IMR-90 (cell line): ENCODE measurements at regions not wholly inside any gene's neighbourhood (a gene's known extent, or its start where the extent isn't known, plus 50 kb on each side); places are given as distances from the start of the nearest gene placed in this dataset.

Experiments
- ATAC-seq: fragments of 200-7000 bp; cut with Tn5 transposase; 2 replicates; pipeline ENCODE4 v1.9.1; 2020; ENCODE audit warnings: low read depth, mild to moderate bottlenecking, moderate library complexity
- BruUV-seq: library from RNA; stranded (reverse); fragments of 400-500 nt; replicated peaks from 2 replicates; lab custom pipeline; 2021; lab: Mats Ljungman, UMichigan
- CTCF ChIA-PET: fragments of 300-600 bp; formaldehyde crosslinking; extraction: SDS; loops from one replicate; lab custom pipeline; 2021; ENCODE audit warnings: antibody characterized with exemption; lab: Yijun Ruan, JAX
- POLR2A ChIA-PET: fragments of 300-600 bp; sonication (Branson Sonifier 250); formaldehyde crosslinking; loops from one replicate; lab custom pipeline; 2022; ENCODE audit warnings: antibody characterized with exemption; ENCODE audit not compliant: unreplicated experiment; lab: Charles Lee
- DNase-seq: peaks from one replicate; pipeline ENCODE4 v3.0.0; 2013
- H2AFZ ChIP-seq: replicated peaks from 2 replicates; pipeline ENCODE3; 2013; ENCODE audit warnings: low read length, mild to moderate bottlenecking; ENCODE audit not compliant: poor library complexity
- H2AK5ac ChIP-seq: 2 replicates; pipeline ENCODE4 v1.6.1; 2013; ENCODE audit warnings: low read depth, low read length, inconsistent platforms
- H2AK9ac ChIP-seq: replicated peaks from 2 replicates; pipeline ENCODE3; 2013; ENCODE audit warnings: mild to moderate bottlenecking, low read depth, low read length, moderate library complexity; ENCODE audit not compliant: poor library complexity
- H2BK120ac ChIP-seq: 2 replicates; pipeline ENCODE4 v1.6.1; 2013; ENCODE audit warnings: low read depth, low read length, inconsistent platforms
- H2BK15ac ChIP-seq: 3 replicates; pipeline ENCODE4 v1.6.1; 2013; ENCODE audit warnings: low read depth, low read length, inconsistent platforms
- H2BK20ac ChIP-seq: 2 replicates; pipeline ENCODE4 v1.6.1; 2013; ENCODE audit warnings: low read depth, mild to moderate bottlenecking, inconsistent platforms, low read length, moderate library complexity
- H2BK5ac ChIP-seq: 2 replicates; pipeline ENCODE4 v1.6.1; 2013; ENCODE audit warnings: mild to moderate bottlenecking, low read depth, low read length, inconsistent platforms; ENCODE audit not compliant: poor library complexity, severe bottlenecking
- H3K14ac ChIP-seq: replicated peaks from 2 replicates; pipeline ENCODE4 v1.6.1; 2013; ENCODE audit warnings: low read depth, low read length, inconsistent platforms
- H3K18ac ChIP-seq: 2 replicates; pipeline ENCODE4 v1.6.1; 2013; ENCODE audit warnings: low read depth, low read length, control low read depth
- H3K23ac ChIP-seq: 2 replicates; pipeline ENCODE4 v1.6.1; 2013; ENCODE audit warnings: low read depth, low read length, inconsistent platforms
- H3K27ac ChIP-seq: 2 replicates; pipeline ENCODE4 v1.5.1; 2013; ENCODE audit warnings: mild to moderate bottlenecking, control low read depth, low read length; ENCODE audit not compliant: insufficient read depth
- H3K27me3 ChIP-seq: 2 replicates; pipeline ENCODE4 v1.6.1; 2013; ENCODE audit warnings: low read length; ENCODE audit not compliant: control insufficient read depth, insufficient read depth
- H3K36me3 ChIP-seq: 2 replicates; pipeline ENCODE4 v1.6.1; 2013; ENCODE audit warnings: low read length, mixed read lengths; ENCODE audit not compliant: control insufficient read depth, insufficient read depth
- H3K4ac ChIP-seq: 2 replicates; pipeline ENCODE4 v1.6.1; 2013; ENCODE audit warnings: low read depth, low read length, inconsistent platforms
- H3K4me1 ChIP-seq: 2 replicates; pipeline ENCODE4 v1.6.1; 2013; ENCODE audit warnings: low read length, mixed read lengths; ENCODE audit not compliant: control insufficient read depth, insufficient read depth
- H3K4me2 ChIP-seq: 2 replicates; pipeline ENCODE4 v1.6.1; 2013; ENCODE audit warnings: low read depth, mild to moderate bottlenecking, control low read depth, low read length, moderate library complexity
- H3K4me3 ChIP-seq: 2 replicates; pipeline ENCODE4 v1.5.1; 2013; ENCODE audit warnings: low read depth, mild to moderate bottlenecking, control low read depth, low read length, moderate library complexity; ENCODE audit not compliant: insufficient read depth
- H3K56ac ChIP-seq: 2 replicates; pipeline ENCODE4 v1.6.1; 2013; ENCODE audit warnings: low read length, inconsistent platforms; ENCODE audit not compliant: insufficient read depth; ENCODE audit errors: extremely low read depth
- H3K79me1 ChIP-seq, 2 experiments: 2 replicates each; pipeline ENCODE4 v1.6.1; 2013; ENCODE audit warnings: low read length in 2 of 2, inconsistent platforms in 1 of 2, low read depth in 1 of 2
- H3K9ac ChIP-seq: 2 replicates; pipeline ENCODE4 v1.6.1; 2013; ENCODE audit warnings: low read depth, low read length, control low read depth
- H3K9me1 ChIP-seq: 2 replicates; pipeline ENCODE4 v1.6.1; 2013; ENCODE audit warnings: low read length, inconsistent platforms; ENCODE audit not compliant: insufficient read depth
- H3K9me3 ChIP-seq: 2 replicates; pipeline ENCODE4 v1.6.1; 2013; ENCODE audit warnings: low read length; ENCODE audit not compliant: control insufficient read depth, insufficient read depth
- H4K20me1 ChIP-seq: 2 replicates; pipeline ENCODE4 v1.6.1; 2013; ENCODE audit warnings: low read length, inconsistent platforms; ENCODE audit not compliant: insufficient read depth
- H4K5ac ChIP-seq: 2 replicates; pipeline ENCODE4 v1.6.1; 2013; ENCODE audit warnings: mild to moderate bottlenecking, low read depth, low read length, control low read depth
- H4K8ac ChIP-seq, 2 experiments: 2 replicates each; pipeline ENCODE4 v1.6.1; 2013; ENCODE audit warnings: low read depth in 2 of 2, low read length in 2 of 2, control low read depth in 1 of 2, inconsistent platforms in 1 of 2
- H4K91ac ChIP-seq: 2 replicates; pipeline ENCODE4 v1.6.1; 2013; ENCODE audit warnings: low read depth, low read length, inconsistent platforms; ENCODE audit not compliant: insufficient read depth
- BHLHE40 ChIP-seq: fragments of 150-350 bp; IDR thresholded peaks from 2 replicates; pipeline ENCODE4 v1.6.1; 2016; ENCODE audit warnings: mild to moderate bottlenecking, low read depth, low read length
- CEBPB ChIP-seq: IDR thresholded peaks from 2 replicates; pipeline ENCODE4 v1.6.1; 2012; ENCODE audit warnings: low read depth, low read length, improper control_type of control experiment
- CHD1 ChIP-seq: IDR thresholded peaks from 2 replicates; pipeline ENCODE4 v1.6.1; 2012; ENCODE audit warnings: low read depth, low read length, improper control_type of control experiment
- CTCF ChIP-seq: conservative IDR thresholded peaks from 2 replicates; pipeline ENCODE4 v1.5.1; 2012; ENCODE audit warnings: mild to moderate bottlenecking, low read depth, low read length, improper control_type of control experiment
- ELK1 ChIP-seq: fragments of 150-350 bp; IDR thresholded peaks from 2 replicates; pipeline ENCODE4 v1.6.1; 2016; ENCODE audit warnings: low read depth, mild to moderate bottlenecking, low read length, moderate library complexity, borderline replicate concordance
- FOS ChIP-seq: fragments of 150-350 bp; IDR thresholded peaks from 2 replicates; pipeline ENCODE4 v1.6.1; 2016; ENCODE audit warnings: low read depth, low read length
- MAFK ChIP-seq: IDR thresholded peaks from 2 replicates; pipeline ENCODE4 v1.6.1; 2012; ENCODE audit warnings: low read depth, low read length, improper control_type of control experiment
- MAZ ChIP-seq: IDR thresholded peaks from 2 replicates; pipeline ENCODE4 v1.6.1; 2012; ENCODE audit warnings: low read depth, mild to moderate bottlenecking, low read length, improper control_type of control experiment, moderate library complexity, borderline replicate concordance
- MXI1 ChIP-seq: IDR thresholded peaks from 2 replicates; pipeline ENCODE4 v1.6.1; 2012; ENCODE audit warnings: low read depth, mild to moderate bottlenecking, low read length, moderate library complexity, borderline replicate concordance
- NFE2L2 ChIP-seq: fragments of 150-350 bp; IDR thresholded peaks from 2 replicates; pipeline ENCODE4 v1.6.1; 2016; ENCODE audit warnings: low read depth, mild to moderate bottlenecking, low read length
- POLR2A ChIP-seq: IDR thresholded peaks from 2 replicates; pipeline ENCODE4 v1.6.1; 2012; ENCODE audit warnings: mild to moderate bottlenecking, low read depth, low read length
- RAD21 ChIP-seq: IDR thresholded peaks from 2 replicates; pipeline ENCODE4 v1.6.1; 2012; ENCODE audit warnings: low read length, improper control_type of control experiment
- RCOR1 ChIP-seq: IDR thresholded peaks from 2 replicates; pipeline ENCODE4 v1.6.1; 2012; ENCODE audit warnings: mild to moderate bottlenecking, low read length, improper control_type of control experiment; ENCODE audit not compliant: insufficient replicate concordance
- RFX5 ChIP-seq: IDR thresholded peaks from 2 replicates; pipeline ENCODE4 v1.8.0; 2012; ENCODE audit warnings: low read depth, mild to moderate bottlenecking, low read length, moderate library complexity
- SMC3 ChIP-seq: fragments of 150-350 bp; IDR thresholded peaks from 2 replicates; pipeline ENCODE4 v1.6.1; 2016; ENCODE audit warnings: low read depth, mild to moderate bottlenecking, antibody characterized with exemption, low read length, moderate library complexity
- USF2 ChIP-seq: fragments of 150-350 bp; IDR thresholded peaks from 2 replicates; pipeline ENCODE4 v1.6.1; 2017; ENCODE audit warnings: mild to moderate bottlenecking, antibody characterized with exemption, low read length, low read depth
- WGBS, 2 experiments: methylation state at CpG; one replicate each; pipeline versions ENCODE4 v1.1.5 to v1.1.7; 2013; ENCODE audit warnings: missing lambda C conversion rate in 2 of 2; ENCODE audit not compliant: insufficient read length in 1 of 2; ENCODE audit errors: extremely low coverage in 2 of 2; 5-methylcytosine and 5-hydroxymethylcytosine counted together
- dilution Hi-C: fragments of 300-500 bp; cut with HindIII; formaldehyde crosslinking; loops from one replicate; pipeline ENCODE4 v1.14.3; 2018; ENCODE audit warnings: low sequenced_read_pairs; ENCODE audit not compliant: unreplicated experiment
- in situ Hi-C: fragments of 300-500 bp; cut with MboI; formaldehyde crosslinking; loops from 3 replicates; pipeline ENCODE4 v1.14.3; 2019; ENCODE audit warnings: low sequenced_read_pairs, inconsistent platforms, mixed read lengths
- intact Hi-C: fragments of 100-400 bp; cut with micrococcal nuclease; formaldehyde crosslinking; loops from 2 replicates; pipeline ENCODE4 v1.10.0; 2022

- peak; percentile 28; the same call in 1 of the 2 replicates for ATAC-seq
- Histone ChIP-seq H3K9ac (no peak overlapping the region), H3K79me1 (no peaks in the 10 kb centered on the region), H2AFZ (no peak overlapping the region), H4K20me1 (no peaks in the 10 kb centered on the region), H3K56ac (no peak overlapping the region), H4K5ac (no peak overlapping the region), H3K4ac (no peak overlapping the region), H3K9me1 (no peaks in the 10 kb centered on the region), H2AK5ac (no peak overlapping the region), H3K27ac (no peak overlapping the region), H2BK120ac (peak overlapping the region; percentile 46; the same call in 1 of the 2 replicates), H4K8ac (0 out of 4 replicates have a peak overlapping the region, but pooled peaks of 1 of the 2 experiments have one; percentile 0), H2BK15ac (no peak overlapping the region), H3K18ac (no peak overlapping the region), H3K36me3 (no peaks in the 10 kb centered on the region), H2BK20ac (no peak overlapping the region), H2AK9ac (no peak overlapping the region), H3K4me2 (no peak overlapping the region), H3K14ac (no peak overlapping the region), H3K4me1 (no peaks in the 10 kb centered on the region), H4K91ac (no peak overlapping the region), H3K9me3 (0 out of 2 replicates have a peak, but pooled peaks cover under 1% of the 10 kb centered on the region), H3K23ac (no peak overlapping the region), H3K4me3 (no peak overlapping the region), H3K27me3 (no peaks in the 10 kb centered on the region), H2BK5ac (peak overlapping the region; percentile 47)
- dilution Hi-C loops (no loop called here), intact Hi-C loops (no loop called here), in situ Hi-C loops (loop anchor here (25.0 kb wide), 1 partner anchor 530 kb away; no protein-coding TSS in a partner anchor)
- CTCF ChIA-PET = interaction anchor here (2.3 kb wide), 1 partner anchor 9 kb away, joined by 8 read pairs; no protein-coding TSS in a partner anchor
- TF ChIP-seq BHLHE40 (no peak), NFE2L2 (no peak), MXI1 (no peak), POLR2A (no peak), RCOR1 (no peak), FOS (no peak), RFX5 (no peak), CHD1 (no peak), MAZ (no peak), SMC3 (no peak), ELK1 (no peak), RAD21 (no peak), MAFK (no peak), CTCF (no peak), CEBPB (no peak), USF2 (no peak)
- BruUV-seq = no TSS peak
- peak; percentile 30 for DNase-seq
- WGBS, 2 experiments = 40% methylated on average over 2 of the region's 5 CpGs; no CpG with 5 or more reads in 1 of the 2 experiments
- POLR2A ChIA-PET = no interaction called here
Measured at GRCh38 chr13:53142306-53142705, 113.7 kb downstream of the OLFM4 start.
